CD4-positive, alpha-beta T cell treated with Interleukin-12 subunit alpha and Interleukin-12 subunit beta, for 1 hour (primary cell): ENCODE measurements at regions not wholly inside any gene's neighbourhood (a gene's known extent, or its start where the extent isn't known, plus 50 kb on each side); places are given as distances from the start of the nearest gene placed in this dataset.

Experiments
- DNase-seq: peaks from one replicate; pipeline ENCODE4 v3.0.0-alpha.2; 2020

DNA sequence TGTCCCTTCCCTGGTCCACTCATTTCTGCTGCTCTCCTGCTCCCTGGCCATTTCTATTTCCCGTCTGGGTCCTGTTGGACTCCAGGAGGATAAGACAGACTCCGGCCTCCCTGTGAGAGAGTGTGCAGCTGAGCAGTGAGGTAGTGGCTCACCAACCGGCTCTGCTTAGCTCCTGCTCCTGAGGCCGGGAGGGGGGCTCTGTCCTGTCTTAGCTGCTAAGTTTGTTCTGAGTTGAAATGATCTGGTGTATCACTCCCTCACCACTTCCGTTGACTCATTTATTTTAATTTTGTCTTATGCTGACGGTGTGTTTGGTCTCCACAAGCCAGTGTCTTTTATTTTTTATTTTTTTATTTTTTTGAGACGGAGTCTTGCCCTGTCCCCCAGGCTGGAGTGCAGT lies 148.5 kb upstream of the PDE10A start:
- no peak for DNase-seq

DNA sequence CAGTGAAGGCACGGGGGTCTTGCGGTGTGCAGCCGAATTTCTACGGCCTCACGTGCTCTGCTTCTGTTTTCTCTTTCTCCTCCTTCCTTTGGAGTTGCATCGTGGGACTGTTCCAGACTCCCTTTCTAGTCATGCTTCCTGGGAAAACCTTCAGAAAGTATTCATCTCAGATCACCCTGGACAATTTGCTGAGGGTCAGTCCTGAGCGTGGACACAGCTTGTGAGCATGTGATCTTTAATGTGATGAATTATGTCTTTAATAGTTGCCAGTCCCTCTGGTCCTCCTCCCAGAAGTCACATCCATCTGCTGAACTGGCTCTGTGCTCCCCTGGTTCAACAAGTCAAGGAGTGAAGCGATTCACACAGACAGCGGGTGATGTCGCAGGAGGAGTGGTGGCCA lies 145.0 kb upstream of the PDE10A start:
- no peak for DNase-seq

DNA sequence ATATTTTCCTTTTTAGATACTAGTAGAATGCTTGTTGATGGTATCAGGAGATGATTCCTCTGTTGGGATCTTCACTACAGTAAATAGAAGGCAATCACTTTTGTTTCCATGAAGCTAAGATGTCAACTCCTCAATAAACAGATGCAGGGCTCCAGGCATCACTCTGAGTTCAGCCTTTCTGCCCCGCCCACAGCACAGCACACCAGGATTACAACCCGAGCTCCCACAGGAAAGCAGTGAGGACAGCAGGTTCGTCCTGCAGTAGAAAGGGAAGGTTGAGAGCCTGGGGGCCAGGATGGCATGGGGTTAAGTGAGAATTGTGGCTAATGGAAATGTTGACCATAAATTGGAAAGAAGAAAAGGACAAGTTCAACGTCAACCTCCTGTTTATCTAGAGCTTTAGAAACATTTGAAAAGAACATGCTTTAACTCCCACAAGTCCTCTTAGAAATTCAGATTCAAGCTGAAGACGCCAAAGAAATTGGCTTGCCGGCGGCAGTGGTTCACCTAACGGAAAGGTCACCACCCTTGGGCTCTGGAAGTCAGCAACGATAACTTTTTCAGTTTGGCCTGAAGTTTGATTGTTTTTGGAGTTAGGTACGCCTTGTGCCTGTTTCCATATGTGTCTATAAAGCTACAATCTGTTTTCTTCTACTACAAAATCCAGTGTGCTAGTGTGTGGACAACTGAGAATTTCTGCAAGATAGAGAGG lies 144.4 kb upstream of the PDE10A start:
- no peak for DNase-seq

DNA sequence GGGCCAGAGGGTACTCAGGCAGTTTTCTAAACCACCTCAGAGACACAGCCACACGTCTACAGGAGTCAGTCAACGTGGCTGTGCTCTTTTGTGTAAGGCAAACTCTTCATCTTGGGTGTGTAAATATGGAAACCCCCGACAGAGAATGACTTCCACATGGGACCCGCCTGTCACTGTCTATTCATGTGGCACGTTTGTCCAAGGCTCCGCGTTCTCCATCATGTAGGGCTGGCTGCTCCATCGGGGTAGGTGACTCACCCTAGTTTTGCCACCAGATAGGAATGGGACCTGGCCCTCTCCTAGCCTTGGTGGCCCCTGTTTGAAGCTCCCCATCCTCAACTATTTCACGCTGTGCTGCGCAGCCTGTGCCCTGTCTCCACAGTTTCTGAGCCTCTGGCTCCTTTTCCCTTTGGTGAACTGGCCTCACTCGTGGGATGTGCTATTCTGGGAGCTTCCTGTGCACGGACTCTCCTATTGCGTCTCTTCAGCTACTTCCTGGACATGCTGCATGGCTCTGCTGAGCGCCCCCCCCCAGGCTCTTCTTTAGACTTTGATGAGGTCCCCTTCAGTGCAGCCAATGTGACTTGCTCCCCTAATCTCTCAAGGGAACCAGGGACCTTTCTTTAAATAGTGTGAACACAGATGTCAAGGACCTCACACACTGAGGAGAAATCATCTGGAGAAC lies 143.2 kb upstream of the PDE10A start:
- DNase-seq = no peak

DNA sequence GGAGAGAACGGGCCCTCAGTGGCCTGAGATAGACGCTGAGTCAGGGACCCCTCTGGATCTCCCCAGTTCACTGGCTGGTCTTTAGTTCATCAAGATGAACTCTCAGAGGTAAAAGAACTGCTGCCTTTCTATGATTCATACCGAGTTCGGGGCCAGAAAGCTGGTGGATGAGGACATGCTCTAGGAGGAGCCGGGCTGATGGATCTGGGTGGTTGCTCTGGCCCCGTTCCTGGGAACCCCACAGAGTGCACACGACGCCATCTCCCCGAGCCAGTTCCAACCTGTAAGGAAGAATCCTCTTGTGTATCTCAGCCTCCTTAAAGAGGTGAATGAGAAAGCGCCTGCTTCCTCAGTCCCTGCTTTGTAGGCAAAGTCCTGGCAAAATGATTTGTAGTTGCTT lies 142.6 kb upstream of the PDE10A start:
- DNase-seq = no peak

DNA sequence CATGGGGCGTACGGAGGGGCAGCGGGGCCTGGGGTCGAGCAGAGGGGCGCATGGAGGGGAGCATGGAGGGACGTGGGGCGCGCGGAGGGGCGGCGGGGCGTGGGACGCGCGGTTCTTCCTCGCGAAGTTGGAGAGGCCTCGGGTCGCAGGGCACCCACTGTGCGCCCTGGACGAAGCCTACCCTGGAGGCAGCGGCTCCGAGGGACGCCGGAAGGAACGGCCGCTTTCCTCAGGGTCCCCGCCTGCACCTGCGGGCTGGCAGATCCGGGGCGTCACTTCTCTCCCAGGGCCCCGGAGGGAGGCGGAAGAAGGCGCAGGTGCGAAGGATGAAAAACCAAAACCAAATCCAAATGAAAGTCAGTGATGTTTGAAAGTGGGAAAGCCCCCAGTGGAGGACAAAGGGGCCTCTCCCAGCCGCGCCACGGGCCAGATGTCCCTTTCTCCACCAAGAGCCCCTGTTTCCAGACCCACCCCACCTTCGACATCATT lies 142.1 kb upstream of the PDE10A start:
- no peak for DNase-seq

DNA sequence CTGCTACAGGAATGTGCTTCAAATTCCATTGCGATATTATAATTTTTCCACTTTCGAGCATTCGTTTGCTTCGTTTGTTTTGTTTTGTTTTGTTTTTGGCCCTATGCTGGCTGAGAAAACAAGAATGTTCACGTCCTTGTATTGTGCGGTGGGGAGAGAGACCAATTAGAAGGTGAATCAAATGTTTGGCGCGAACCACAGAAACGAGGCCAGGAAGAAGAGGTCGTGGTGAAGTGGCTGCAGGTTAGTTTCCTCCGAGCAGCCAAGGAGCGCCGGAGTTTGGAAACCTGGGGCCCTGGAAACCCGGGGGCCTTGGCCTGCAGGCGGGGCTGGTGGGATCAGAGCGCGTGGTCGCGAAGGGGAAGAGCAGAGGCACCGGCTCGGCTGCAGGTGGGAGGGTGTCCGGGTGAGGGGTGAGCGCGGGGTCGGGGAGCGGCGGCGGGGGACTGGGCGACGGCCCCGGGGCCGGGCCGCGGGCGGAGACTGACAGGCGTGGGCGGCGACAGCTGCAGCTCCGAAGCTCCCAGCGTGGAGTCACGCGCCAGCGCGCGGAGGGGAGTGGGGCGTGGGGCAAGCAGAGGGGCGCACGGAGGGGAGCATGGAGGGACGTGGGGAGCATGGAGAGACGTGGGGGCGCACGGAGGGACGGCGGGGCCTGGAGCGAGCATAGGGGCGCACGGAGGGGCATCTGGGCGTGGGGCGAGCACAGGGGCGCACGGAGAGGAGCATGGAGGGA lies 141.5 kb upstream of the PDE10A start:
- no peak for DNase-seq

DNA sequence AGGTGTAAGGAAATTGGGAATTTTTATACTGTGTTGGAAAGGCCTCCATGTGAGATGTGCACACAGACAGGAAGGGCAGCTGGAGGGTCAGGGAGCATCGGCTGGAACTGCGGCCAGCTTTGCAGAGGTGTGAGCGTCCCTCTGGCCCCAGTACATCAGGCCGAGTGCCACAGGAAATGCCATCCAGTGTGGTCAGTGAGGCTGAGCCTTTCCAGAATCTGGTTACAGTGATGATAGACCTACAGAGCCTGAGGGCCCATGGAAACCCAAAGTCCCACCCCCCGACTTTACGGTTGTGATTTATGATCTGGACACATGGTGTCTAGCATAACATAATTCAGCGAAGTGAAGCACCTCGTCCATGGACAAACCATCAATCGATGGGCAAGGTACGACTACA lies 137.3 kb upstream of the PDE10A start:
- DNase-seq = no peak

DNA sequence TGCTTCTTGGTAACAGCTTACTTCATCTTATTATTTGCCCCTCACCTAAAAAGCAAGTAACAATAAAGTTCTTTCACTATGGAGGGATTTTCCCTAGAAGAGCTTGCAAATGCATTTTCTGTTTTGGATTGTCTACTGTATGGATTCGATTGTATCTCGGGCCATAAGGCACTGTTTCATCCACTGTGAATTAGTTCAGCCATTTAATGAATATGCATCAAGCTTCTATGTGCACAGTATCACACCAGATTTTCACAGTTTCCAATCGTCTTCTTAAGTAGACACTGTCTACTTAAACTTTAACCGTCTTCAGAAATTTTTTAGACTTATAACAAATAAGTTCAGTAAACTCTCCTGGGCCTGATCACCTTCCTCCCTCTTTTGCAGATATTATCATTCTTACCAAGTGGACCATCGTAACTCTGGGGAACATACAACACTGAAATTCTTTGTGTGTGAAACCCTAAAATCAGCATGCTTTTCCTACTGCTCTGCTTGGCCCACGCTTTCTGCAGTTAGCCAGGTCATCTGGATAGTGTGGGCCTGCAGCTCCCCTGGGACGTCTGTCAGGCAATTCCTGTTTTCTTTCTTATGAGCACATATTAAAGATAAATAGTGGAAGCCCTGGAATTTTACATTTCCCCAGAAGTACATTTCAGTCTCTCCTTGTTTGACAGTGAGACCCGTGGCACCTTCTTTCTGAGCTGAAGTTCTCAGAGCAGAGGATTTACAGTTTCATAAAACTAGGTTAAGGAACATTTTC lies 136.5 kb upstream of the PDE10A start:
- DNase-seq = no peak

DNA sequence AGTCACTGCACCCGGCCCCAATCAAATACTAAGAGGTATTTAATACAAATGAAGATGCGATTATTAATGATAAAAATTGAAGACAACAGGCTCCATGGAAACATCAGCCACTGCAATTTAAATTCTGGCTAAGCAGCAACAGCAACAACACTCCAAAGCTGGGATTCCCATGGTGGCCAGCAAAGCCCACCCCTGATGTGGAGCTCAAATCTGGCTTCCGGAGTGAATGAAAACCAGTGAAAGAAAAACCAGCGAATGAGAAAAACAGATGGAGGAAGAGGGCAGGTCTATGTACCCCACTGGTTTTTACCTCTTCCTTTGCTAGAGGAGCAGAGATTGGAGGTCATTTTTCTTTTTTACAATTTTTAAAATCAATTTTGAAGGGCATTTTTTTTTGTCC lies 135.9 kb upstream of the PDE10A start:
- no peak for DNase-seq

DNA sequence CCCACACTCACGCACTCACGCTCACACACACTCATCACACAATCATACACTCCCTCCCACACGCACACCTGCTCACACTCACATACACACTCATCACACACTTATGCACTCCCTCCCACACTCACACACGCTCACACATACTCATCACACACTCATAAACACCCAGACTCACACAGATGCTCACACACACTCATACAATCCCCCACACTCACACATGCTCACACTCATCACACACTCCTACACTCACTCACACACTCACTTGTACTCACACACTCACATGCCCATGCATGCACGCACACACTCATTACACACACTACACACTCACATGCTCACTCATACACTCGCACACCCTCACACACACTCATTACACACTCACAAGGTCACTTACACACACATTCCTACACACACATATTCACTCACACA lies 131.1 kb upstream of the PDE10A start:
- DNase-seq = no peak

DNA sequence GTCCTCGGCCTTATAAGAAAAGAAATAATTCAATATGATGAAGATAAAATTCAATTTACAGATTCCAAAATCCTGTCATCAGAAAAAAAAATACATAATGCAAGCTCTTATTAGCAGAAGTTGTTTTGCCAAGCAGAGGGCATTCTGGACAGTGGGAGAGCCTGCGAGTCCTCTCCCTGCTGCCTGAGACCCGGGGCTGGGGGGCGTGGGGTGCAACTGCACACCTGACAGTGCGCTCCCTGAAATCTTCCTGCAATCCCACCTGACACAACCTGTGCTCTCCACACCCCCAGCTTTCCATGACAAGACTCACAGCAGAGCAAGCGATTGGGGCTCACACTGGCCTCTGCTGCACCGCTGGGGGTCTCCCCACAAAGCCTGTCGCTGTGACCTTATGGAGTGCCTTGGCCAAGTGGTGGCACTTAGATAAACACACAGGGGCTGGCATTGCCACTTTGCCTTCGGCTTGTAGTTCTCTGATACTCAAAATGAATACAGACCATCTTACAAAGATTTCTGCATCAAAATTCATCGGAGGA lies 130.3 kb upstream of the PDE10A start:
- DNase-seq = no peak

DNA sequence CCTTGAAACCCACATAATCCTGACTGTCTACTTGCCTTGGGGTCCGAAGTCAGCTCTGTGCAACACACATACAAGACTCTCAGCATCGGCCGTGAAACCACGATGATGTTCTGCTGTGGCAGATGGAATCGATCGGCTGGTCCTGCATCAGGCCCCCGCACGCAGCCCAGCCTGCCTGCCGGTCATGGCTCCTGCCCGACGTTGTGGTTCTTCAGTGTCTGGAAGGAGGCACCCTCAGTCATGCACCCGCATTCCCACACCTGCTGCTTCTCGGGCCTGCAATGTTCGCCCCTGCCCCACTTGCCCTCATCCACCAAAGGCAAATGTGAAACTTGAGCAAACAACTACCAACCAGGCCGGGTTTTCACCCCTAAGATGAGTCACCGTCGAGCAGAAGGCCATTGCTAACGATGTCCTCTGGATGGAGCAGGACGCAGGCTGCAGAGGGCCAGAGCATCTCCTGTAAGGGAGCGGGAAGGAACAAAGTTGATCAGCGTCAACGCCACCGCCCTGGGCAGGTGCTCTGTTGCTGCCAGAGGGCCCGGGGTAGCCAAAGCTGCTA lies 128.9 kb upstream of the PDE10A start:
- DNase-seq = no peak

DNA sequence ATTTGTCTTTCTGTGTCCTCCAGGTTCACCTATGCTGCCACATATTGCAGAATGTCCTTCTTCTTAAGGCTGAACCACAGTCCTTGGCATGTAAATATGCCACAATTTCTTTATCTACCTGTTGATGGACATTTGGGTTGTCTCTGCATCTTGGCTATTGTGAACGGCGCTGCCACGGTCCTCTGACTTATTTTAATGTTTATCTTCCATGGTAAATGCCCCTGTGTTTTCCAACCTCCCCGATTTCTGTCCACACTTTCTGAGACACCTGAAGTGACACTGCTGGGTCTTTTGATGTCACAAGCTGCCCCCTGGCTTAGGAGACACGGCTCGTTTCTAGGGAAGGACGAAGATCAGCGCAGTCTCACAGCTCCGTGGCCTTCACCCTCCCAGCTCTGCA lies 128.3 kb upstream of the PDE10A start:
- no peak for DNase-seq

DNA sequence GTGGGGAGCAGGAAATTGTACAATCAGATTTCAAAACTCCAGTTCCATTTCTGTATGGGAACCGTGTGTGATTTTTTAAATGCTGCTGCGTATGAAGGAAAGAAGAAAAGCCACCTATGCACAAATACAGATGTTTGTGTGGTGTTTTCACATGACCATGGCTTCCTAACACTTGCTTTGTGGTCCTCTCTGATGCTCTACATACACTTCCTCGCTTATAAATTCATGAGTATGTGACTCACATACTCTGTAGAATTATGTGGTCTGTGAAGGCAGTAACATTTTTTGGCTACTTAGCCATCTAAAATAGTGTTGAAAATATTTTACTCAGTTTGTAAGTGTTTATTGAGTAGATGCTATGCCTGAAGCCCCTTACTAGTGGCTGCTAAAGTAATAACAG lies 119.8 kb upstream of the PDE10A start:
- DNase-seq = no peak

DNA sequence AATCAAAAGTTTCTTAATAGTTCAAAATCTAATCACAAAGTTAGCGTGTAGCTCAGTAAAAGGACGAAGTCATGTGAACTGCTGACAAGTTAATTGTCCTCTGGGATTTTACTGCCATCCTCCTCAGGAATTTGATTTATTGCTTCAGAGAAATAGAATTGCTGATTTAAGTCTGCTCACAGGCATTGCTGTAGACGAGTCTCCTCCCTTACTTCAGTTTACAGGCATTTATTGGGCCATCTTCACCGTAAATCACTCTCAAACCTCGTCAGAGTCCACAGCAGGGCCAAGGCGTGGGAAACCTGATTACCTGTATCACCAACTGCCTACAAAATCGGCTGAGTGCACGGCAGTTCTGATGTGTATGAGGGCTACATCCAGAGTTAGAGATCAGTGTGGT lies 119.1 kb upstream of the PDE10A start:
- no peak for DNase-seq

DNA sequence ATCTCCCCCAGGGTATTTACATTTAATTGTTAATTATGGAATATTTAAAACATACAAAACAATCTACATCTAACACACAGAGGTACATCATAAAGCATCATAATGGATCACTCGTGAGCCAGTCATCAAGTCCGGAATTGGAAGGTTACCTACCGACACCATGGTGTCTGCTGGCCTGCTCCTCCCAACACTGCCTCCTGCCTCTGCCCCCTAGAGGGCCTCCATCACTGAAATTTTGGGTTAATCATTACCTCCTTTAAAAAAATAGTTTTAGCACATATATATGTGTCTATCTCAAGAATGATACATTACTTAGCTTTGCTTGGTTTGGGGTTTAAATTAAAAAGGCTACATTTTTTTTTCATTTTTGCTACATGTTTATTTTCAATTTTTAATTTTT lies 114.6 kb upstream of the PDE10A start:
- DNase-seq = no peak

DNA sequence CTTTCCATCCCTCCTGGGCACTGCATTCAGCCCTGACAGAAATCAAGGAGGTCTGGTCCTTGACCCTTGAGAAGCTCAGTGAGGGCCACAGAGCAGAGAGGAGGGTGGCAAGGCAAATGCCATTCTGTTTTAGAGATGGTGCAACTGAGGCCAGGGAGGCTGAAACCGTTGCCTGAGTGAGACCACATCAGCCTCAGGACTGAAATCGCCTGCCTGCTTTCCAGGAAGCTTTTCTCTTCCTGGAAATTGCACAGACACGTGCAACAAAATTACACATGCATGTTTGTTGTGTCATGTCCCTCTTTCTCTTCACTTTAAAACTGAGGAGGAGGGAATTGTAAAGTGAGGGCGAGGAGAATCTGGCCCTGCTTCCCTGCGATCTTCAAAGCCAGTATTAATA lies 113.7 kb upstream of the PDE10A start:
- DNase-seq = no peak

DNA sequence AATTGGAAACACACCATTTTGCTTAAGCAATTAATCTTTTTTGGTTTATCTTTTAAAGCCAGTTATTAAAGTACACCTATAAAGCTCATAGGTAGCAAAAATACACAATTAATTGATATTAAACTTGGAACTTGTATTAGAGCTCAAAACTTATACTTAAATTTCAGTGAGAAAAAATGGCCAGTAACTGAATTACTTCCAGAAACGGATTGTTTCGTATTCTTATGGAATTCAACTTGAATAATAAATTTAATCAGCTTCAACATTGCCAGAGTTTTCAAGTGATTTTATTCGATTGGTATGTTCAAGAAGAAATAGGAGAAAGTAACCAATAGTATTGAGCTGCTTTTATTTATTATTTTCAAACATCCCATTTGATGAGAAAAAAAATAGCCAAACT lies 112.7 kb upstream of the PDE10A start:
- DNase-seq = no peak

DNA sequence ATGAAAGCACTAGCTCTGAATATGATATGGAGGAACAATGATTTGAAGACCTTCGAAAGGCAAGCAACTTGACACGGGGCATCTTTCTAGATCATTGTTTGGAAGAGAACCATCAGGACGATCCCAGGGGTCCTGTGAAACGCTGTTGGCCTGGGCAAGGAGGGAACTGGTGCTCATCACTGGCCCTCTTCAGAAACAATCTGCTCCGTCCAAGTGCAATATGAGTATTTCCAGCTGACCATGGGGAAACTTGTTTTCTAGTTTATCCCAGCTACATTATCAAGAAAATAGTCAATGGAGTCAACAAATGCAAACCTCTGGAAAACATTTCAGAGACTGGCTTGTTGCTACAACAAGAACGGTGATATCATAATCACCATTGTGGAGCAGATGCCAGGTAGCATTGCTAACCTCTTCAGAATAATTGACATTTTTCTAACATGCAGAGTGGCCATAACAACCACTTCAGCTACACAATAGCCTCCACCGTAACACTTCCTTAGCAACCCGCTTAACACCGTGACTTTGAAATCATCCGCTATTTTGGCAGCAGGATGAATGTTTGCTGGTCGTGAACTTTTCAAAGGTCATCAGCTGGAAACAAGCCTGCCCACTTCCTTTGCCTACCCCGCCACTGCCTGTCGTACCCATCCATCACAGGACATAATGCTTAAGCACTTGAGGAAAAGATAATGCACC lies 112.0 kb upstream of the PDE10A start:
- DNase-seq = no peak

DNA sequence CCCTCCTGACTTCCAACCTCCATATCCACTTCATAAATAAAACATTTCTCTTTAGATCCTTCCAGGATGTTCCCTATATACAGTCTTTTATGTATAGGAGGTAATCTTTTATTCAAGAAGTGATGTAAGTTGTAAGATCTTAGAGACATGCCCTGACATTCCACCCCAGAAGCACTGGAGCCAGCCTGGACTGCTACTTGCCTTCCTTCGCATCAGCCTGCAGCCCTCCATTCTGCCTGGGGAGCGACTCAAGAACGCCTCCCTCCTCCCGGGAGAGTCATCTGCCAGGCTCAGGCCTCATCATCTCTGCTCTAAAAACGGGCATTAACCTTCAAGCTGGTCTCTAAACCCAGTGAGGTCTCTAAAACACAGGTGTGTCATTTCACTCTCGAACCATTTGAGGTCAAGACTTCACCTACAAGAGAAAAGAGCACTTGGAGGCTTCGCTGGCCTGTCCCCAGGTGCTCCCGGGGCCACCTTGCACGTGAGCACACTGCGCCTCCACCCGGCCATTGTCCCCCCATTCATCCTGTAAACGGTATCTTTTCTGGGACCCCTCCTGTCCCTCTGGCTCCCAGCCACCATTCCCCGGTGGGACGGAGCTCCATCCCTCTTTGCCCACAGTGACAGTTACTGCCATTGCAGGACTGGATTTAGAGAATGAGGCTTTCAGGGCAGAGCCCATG lies 107.5 kb upstream of the PDE10A start:
- no peak for DNase-seq
